GM23248 (cell line): ENCODE measurements at regions not wholly inside any gene's neighbourhood (a gene's known extent, or its start where the extent isn't known, plus 50 kb on each side); places are given as distances from the start of the nearest gene placed in this dataset.

Experiments
- DNase-seq: peaks from one replicate; pipeline ENCODE4 v3.0.0-alpha.2; 2015
- H2AFZ ChIP-seq: fragments of 200-600 bp; sonication (generic); 2 replicates; pipeline ENCODE4 v1.6.1; 2016; ENCODE audit warnings: antibody characterized with exemption
- H3F3A ChIP-seq: fragments of 200-600 bp; sonication (generic); 2 replicates; pipeline ENCODE4 v1.6.1; 2016; ENCODE audit warnings: mild to moderate bottlenecking, antibody characterized with exemption, mixed run types; ENCODE audit not compliant: insufficient read depth
- H3K27ac ChIP-seq: fragments of 200-600 bp; sonication (generic); 2 replicates; pipeline ENCODE4 v1.5.1; 2016; ENCODE audit warnings: mild to moderate bottlenecking
- H3K27me3 ChIP-seq: fragments of 200-600 bp; sonication (generic); replicated peaks from 2 replicates; pipeline ENCODE4 v1.6.1; 2016; ENCODE audit warnings: mild to moderate bottlenecking; ENCODE audit not compliant: insufficient read depth
- H3K36me3 ChIP-seq: fragments of 200-600 bp; sonication (generic); 2 replicates; pipeline ENCODE4 v1.6.1; 2016; ENCODE audit warnings: low read depth, mild to moderate bottlenecking
- H3K4me1 ChIP-seq: fragments of 200-600 bp; sonication (generic); 2 replicates; pipeline ENCODE4 v1.6.1; 2016; ENCODE audit warnings: mild to moderate bottlenecking; ENCODE audit not compliant: insufficient read depth
- H3K4me2 ChIP-seq: fragments of 200-600 bp; sonication (generic); one replicate; pipeline ENCODE4 v1.6.1; 2016; ENCODE audit warnings: mild to moderate bottlenecking; ENCODE audit not compliant: unreplicated experiment
- H3K4me3 ChIP-seq: fragments of 200-600 bp; sonication (generic); 2 replicates; pipeline ENCODE4 v1.5.1; 2016; ENCODE audit warnings: mild to moderate bottlenecking
- H3K79me2 ChIP-seq: fragments of 200-600 bp; sonication (generic); 2 replicates; pipeline ENCODE4 v1.6.1; 2016; ENCODE audit warnings: mild to moderate bottlenecking; ENCODE audit not compliant: insufficient read depth
- H3K9ac ChIP-seq: fragments of 200-600 bp; sonication (generic); 2 replicates; pipeline ENCODE4 v1.6.1; 2016; ENCODE audit warnings: mild to moderate bottlenecking
- H3K9me2 ChIP-seq: fragments of 200-600 bp; sonication (generic); 2 replicates; pipeline ENCODE4 v1.6.1; 2016; ENCODE audit warnings: mixed run types, mild to moderate bottlenecking, moderate library complexity; ENCODE audit not compliant: insufficient read depth
- H3K9me3 ChIP-seq: fragments of 200-600 bp; sonication (generic); one replicate; pipeline ENCODE4 v1.6.1; 2017; ENCODE audit warnings: low read depth
- H4K20me1 ChIP-seq: fragments of 200-600 bp; sonication (generic); 2 replicates; pipeline ENCODE4 v1.6.0; 2016; ENCODE audit not compliant: insufficient read depth
- EZH2 ChIP-seq: fragments of 200-600 bp; sonication (generic); IDR thresholded peaks from 2 replicates; pipeline ENCODE4 v1.6.1; 2018; ENCODE audit warnings: antibody characterized with exemption, mild to moderate bottlenecking; ENCODE audit not compliant: insufficient read depth, poor library complexity, severe bottlenecking
- EZH2phosphoT487 ChIP-seq: fragments of 200-600 bp; sonication (generic); IDR thresholded peaks from 2 replicates; pipeline ENCODE4 v1.6.1; 2018; ENCODE audit warnings: antibody characterized with exemption, moderate library complexity, mild to moderate bottlenecking, low read depth; ENCODE audit not compliant: insufficient read depth
- WGBS, 2 experiments: methylation state at CpG; one replicate each; pipeline ENCODE4 v1.1.6; 2015 to 2017; ENCODE audit warnings: low lambda C conversion rate in 2 of 2, low coverage in 1 of 2; ENCODE audit errors: missing lambda C conversion rate in 2 of 2; 5-methylcytosine and 5-hydroxymethylcytosine counted together
- in situ Hi-C: fragments of 300-500 bp; cut with MboI; formaldehyde crosslinking; loops from 2 replicates; pipeline ENCODE4 v1.15.0; 2020

DNA sequence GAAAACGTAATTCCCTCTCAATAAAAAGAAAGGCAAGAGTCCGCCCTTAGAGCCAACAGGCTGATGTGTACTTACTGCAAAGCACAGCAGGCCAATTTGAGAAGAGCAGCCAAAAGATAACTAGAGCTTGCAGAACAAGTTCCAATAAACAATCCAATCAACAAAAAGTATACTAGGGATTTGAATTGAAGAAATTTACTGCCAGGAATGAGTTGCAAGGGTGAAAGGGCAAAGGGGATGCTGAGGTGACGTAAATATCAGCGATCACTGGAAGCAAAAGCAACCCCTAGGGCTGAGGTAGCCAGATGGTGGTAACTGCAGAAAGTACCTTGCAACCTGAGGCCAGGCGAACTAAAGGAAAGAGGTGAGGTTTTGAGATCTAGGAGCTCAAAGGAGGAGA, 152.1 kb upstream of the TENM3 start:
- Histone ChIP-seq H3K4me1 (no peaks in the 10 kb centered on the region), H2AFZ (no peak overlapping the region), H4K20me1 (no peaks in the 10 kb centered on the region), H3K27ac (no peak overlapping the region), H3K27me3 (no peaks in the 10 kb centered on the region), H3K9ac (no peak overlapping the region), H3K4me2 (no peak overlapping the region), H3K79me2 (no peaks in the 10 kb centered on the region), H3K4me3 (no peak overlapping the region), H3F3A (no peaks in the 10 kb centered on the region), H3K9me3 (no peaks in the 10 kb centered on the region), H3K36me3 (no peaks in the 10 kb centered on the region), H3K9me2 (no peaks in the 10 kb centered on the region)
- no peak for TF ChIP-seq EZH2phosphoT487
- TF ChIP-seq EZH2: no peak
- in situ Hi-C loops: no loop called here
- no peak for DNase-seq
- 20 to 22% methylated on average over 5 of the region's 5 CpGs for WGBS, 2 experiments

GRCh38 chr4:182093431-182093831, 149.8 kb upstream of the TENM3 start:
- Histone ChIP-seq H3K4me2 (no peak overlapping the region), H3K4me1 (no peaks in the 10 kb centered on the region), H3F3A (no peaks in the 10 kb centered on the region), H4K20me1 (no peaks in the 10 kb centered on the region), H3K27ac (no peak overlapping the region), H2AFZ (no peak overlapping the region), H3K36me3 (no peaks in the 10 kb centered on the region), H3K27me3 (no peaks in the 10 kb centered on the region), H3K4me3 (no peak overlapping the region), H3K9me3 (no peaks in the 10 kb centered on the region), H3K9ac (no peak overlapping the region), H3K79me2 (no peaks in the 10 kb centered on the region), H3K9me2 (no peaks in the 10 kb centered on the region)
- 32 to 33% methylated on average over 7 of the region's 7 CpGs for WGBS, 2 experiments
- TF ChIP-seq EZH2phosphoT487 (no peak), EZH2 (no peak)
- in situ Hi-C loops: no loop called here
- no peak for DNase-seq

- 8 to 9% methylated on average over 3 of the region's 3 CpGs for whole genome bisulfite sequencing, 2 experiments
- H2AFZ ChIP-seq: no peak overlapping the region
- H3K9me3 ChIP-seq: no peaks in the 10 kb centered on the region
- H3K27ac ChIP-seq: no peak overlapping the region
- H3K4me3 ChIP-seq: no peak overlapping the region
- no peak overlapping the region for H3K4me2 ChIP-seq
- H3K36me3 ChIP-seq: no peaks in the 10 kb centered on the region
- H4K20me1 ChIP-seq: no peaks in the 10 kb centered on the region
- DNase-seq: no peak
- H3F3A ChIP-seq: no peaks in the 10 kb centered on the region
- no peaks in the 10 kb centered on the region for H3K79me2 ChIP-seq
- TF ChIP-seq EZH2phosphoT487: no peak
- TF ChIP-seq EZH2: no peak
- H3K27me3 ChIP-seq: no peaks in the 10 kb centered on the region
- in situ Hi-C loops: no loop called here
- H3K9ac ChIP-seq: no peak overlapping the region
- no peaks in the 10 kb centered on the region for H3K4me1 ChIP-seq
- H3K9me2 ChIP-seq: no peaks in the 10 kb centered on the region
These were observed 149.3 kb upstream of the TENM3 start for GRCh38 chr4:182093935-182094334.

GRCh38 chr4:182101618-182102017, 141.6 kb upstream of the TENM3 start:
- no peak for DNase-seq
- no peak overlapping the region for H3K4me2 ChIP-seq
- in situ Hi-C loops: no loop called here
- 42 to 48% methylated on average over 8 of the region's 8 CpGs for WGBS, 2 experiments
- no peaks in the 10 kb centered on the region for H3K27me3 ChIP-seq
- no peak overlapping the region for H2AFZ ChIP-seq
- H3K9ac ChIP-seq: no peak overlapping the region
- TF ChIP-seq EZH2 (no peak), EZH2phosphoT487 (no peak)
- no peaks in the 10 kb centered on the region for H3K36me3 ChIP-seq
- H4K20me1 ChIP-seq: no peaks in the 10 kb centered on the region
- no peaks in the 10 kb centered on the region for H3K79me2 ChIP-seq
- no peaks in the 10 kb centered on the region for H3K4me1 ChIP-seq
- no peaks in the 10 kb centered on the region for H3K9me2 ChIP-seq
- H3F3A ChIP-seq: no peaks in the 10 kb centered on the region
- H3K27ac ChIP-seq: no peak overlapping the region
- H3K4me3 ChIP-seq: no peak overlapping the region
- no peaks in the 10 kb centered on the region for H3K9me3 ChIP-seq

- Histone ChIP-seq H2AFZ (no peak overlapping the region), H3K4me3 (no peak overlapping the region), H3K4me2 (no peak overlapping the region), H3F3A (no peaks in the 10 kb centered on the region), H3K9me2 (no peaks in the 10 kb centered on the region), H3K4me1 (no peaks in the 10 kb centered on the region), H3K9me3 (no peaks in the 10 kb centered on the region), H3K79me2 (no peaks in the 10 kb centered on the region), H4K20me1 (no peaks in the 10 kb centered on the region), H3K9ac (no peak overlapping the region), H3K36me3 (no peaks in the 10 kb centered on the region), H3K27ac (no peak overlapping the region), H3K27me3 (no peaks in the 10 kb centered on the region)
- DNase-seq: no peak
- in situ Hi-C loops: no loop called here
- TF ChIP-seq EZH2phosphoT487 (no peak), EZH2 (no peak)
- 13 to 24% methylated on average over 3 of the region's 3 CpGs for WGBS, 2 experiments
These were observed 140.6 kb upstream of the TENM3 start for GRCh38 chr4:182102576-182102975.
